ENCODE measurements at regions not wholly inside any gene's neighbourhood (a gene's known extent, or its start where the extent isn't known, plus 50 kb on each side); places are given as distances from the start of the nearest gene placed in this dataset.

DNA sequence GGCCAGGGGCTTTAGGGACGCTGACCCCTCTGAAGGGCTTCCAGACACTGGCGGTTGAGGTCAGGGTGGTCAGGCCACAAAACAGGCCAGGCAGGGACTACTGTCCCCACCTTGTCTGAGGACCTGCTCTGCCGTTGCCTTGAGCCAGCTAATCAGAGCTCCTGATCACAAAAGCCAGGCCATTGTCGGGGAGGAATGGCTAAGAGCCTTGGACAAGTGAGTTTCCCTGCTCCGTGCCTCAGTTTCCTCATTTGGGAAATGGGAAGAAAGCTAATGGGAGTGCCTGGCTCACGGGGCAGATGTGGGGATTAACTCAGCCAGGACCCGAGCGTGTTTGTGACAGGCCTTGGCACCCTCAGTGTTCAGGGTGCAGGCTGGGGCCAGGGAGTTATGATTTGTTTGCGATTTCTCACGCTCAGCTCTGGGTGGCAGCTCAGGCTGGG is 246.5 kb upstream of the CIBAR2 start:
- Histone ChIP-seq H3K27ac (ENCODE audit: low read depth, low read length) (no peak overlapping the region), H3K9ac (ENCODE audit: extremely low read depth, low read length, poor library complexity, severe bottlenecking) (no peak overlapping the region), H3K9me3 (ENCODE audit: control insufficient read depth, low read length) (no peaks in the 10 kb centered on the region), H3K27me3 (ENCODE audit: control insufficient read depth, insufficient read depth, low read length, poor library complexity, severe bottlenecking) (no peaks in the 10 kb centered on the region), H3K36me3 (ENCODE audit: control insufficient read depth, insufficient read depth, low read length) (no peaks in the 10 kb centered on the region), H3K4me3 (ENCODE audit: low read length) (no peak overlapping the region), H3K4me1 (ENCODE audit: control insufficient read depth, insufficient read depth, low read length) (no peaks in the 10 kb centered on the region)
- Mint-ChIP-seq H3K4me3 (no peak overlapping the region), H3K27ac (no peak overlapping the region), H3K27me3 (ENCODE audit: insufficient read depth) (peaks cover 2% of the 10 kb centered on the region), H3K4me1 (no peaks in the 10 kb centered on the region), H3K9me3 (peaks cover 8% of the 10 kb centered on the region), H3K36me3 (ENCODE audit: low read depth) (peaks cover under 1% of the 10 kb centered on the region)
- TF ChIP-seq, protein P1, sequence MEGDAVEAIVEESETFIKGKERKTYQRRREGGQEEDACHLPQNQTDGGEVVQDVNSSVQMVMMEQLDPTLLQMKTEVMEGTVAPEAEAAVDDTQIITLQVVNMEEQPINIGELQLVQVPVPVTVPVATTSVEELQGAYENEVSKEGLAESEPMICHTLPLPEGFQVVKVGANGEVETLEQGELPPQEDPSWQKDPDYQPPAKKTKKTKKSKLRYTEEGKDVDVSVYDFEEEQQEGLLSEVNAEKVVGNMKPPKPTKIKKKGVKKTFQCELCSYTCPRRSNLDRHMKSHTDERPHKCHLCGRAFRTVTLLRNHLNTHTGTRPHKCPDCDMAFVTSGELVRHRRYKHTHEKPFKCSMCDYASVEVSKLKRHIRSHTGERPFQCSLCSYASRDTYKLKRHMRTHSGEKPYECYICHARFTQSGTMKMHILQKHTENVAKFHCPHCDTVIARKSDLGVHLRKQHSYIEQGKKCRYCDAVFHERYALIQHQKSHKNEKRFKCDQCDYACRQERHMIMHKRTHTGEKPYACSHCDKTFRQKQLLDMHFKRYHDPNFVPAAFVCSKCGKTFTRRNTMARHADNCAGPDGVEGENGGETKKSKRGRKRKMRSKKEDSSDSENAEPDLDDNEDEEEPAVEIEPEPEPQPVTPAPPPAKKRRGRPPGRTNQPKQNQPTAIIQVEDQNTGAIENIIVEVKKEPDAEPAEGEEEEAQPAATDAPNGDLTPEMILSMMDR (conservative IDR thresholded peaks at IDR 0.05), result no peak
- 91 to 93% methylated on average over 6 to 10 of the region's 10 CpGs for WGBS, 2 experiments (ENCODE audit: insufficient coverage in 1 of 2, insufficient read length in 1 of 2)
- DNase-seq, result no peak

DNA sequence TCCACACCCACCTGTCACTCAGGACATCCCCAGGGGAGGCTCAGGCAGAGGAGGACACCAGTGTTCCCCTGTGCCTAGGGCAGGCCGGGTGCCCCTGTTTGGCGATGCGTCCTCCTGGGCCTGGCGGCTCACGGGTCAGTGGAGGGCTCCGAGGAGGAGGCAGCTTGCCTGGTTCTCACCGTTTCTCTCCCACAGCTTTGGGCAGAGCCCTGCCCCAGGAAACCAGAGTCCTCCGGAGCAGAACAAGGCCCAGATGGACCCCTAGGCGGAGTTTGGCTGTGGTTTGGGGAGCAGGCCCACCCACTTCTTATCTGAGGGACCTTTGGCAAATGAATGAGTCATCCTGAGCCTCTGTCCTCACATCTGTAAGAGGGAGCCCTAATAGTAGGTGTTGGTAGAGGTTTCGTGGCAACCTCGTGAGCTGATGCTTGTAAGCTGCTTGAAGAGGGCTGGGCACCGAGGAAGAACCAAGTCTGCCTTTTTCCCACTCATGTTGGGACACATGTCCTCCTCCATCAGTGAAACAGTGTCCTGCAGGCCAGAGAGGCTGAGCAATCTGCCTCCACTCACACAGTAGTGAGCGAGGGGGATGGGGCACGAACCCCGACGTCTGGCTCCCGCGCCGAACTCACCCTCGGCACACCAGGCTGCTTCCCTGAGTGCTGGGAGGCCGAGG is 247.0 kb upstream of the CIBAR2 start:
- no peak overlapping the region for H3K27ac Mint-ChIP-seq
- no peak overlapping the region for H3K27ac ChIP-seq (ENCODE audit: low read depth, low read length)
- WGBS, 2 experiments (ENCODE audit: insufficient coverage in 1 of 2, insufficient read length in 1 of 2), result 92 to 98% methylated on average over 12 to 21 of the region's 21 CpGs
- H3K36me3 ChIP-seq (ENCODE audit: control insufficient read depth, insufficient read depth, low read length), result no peaks in the 10 kb centered on the region
- peaks cover 6% of the 10 kb centered on the region for H3K9me3 Mint-ChIP-seq
- DNase-seq, result no peak
- H3K9ac ChIP-seq (ENCODE audit: extremely low read depth, low read length, poor library complexity, severe bottlenecking), result no peak overlapping the region
- H3K4me1 Mint-ChIP-seq, result no peaks in the 10 kb centered on the region
- peaks cover 3% of the 10 kb centered on the region for H3K36me3 Mint-ChIP-seq (ENCODE audit: low read depth)
- H3K4me3 ChIP-seq (ENCODE audit: low read length), result no peak overlapping the region
- TF ChIP-seq, protein P1 (conservative IDR thresholded peaks at IDR 0.05), result no peak
- no peaks in the 10 kb centered on the region for H3K27me3 ChIP-seq (ENCODE audit: control insufficient read depth, insufficient read depth, low read length, poor library complexity, severe bottlenecking)
- H3K4me1 ChIP-seq (ENCODE audit: control insufficient read depth, insufficient read depth, low read length), result no peaks in the 10 kb centered on the region
- H3K9me3 ChIP-seq (ENCODE audit: control insufficient read depth, low read length), result no peaks in the 10 kb centered on the region
- H3K27me3 Mint-ChIP-seq (ENCODE audit: insufficient read depth), result peaks cover 7% of the 10 kb centered on the region
- no peak overlapping the region for H3K4me3 Mint-ChIP-seq

DNA sequence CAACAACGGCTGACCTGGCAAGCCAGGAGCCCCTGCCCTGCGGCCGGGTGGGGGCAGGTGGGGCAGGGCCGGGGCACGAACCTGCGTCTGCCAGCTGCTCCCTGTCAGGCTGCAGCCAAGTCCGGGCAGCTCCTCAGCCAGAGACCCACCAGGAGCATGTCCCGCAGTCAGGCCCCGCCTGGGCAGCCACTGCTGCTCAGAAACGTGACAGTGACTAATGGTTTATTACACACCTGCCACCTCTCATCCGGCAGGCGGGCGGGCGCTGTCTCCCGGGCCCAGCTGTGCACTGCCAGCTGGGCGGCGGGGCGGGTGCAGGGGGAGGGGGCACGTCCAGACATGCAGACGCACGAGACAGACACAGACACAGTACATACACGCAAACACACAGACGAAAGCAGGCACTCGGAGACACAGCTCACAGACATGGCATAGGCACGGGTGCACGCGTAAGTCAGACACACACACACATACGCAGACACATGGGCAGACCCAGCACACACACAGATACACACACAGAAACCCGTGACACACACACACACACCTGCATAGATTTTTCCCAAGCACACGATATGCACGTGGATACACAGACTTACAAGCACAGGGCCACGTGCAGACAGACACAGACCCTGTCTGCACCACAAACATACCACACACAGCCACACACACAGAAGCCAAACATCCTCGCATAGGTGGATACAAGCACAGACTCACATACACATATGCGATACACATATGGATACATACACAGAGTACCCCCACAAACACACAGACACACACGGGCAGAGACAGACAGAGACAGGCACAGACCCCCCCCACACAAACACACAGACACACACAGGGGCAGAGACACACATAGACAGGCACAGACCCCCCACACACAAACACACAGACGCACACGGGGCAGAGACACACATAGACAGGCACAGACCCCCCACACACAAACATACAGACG is 248.3 kb upstream of the CIBAR2 start:
- Mint-ChIP-seq H3K9me3 (peaks cover 6% of the 10 kb centered on the region), H3K4me3 (no peak overlapping the region), H3K27ac (peak overlapping the region; percentile 75), H3K27me3 (ENCODE audit: insufficient read depth) (peaks cover 13% of the 10 kb centered on the region), H3K36me3 (ENCODE audit: low read depth) (peaks cover 3% of the 10 kb centered on the region), H3K4me1 (peaks cover 4% of the 10 kb centered on the region)
- H3K27ac ChIP-seq (ENCODE audit: low read depth, low read length), result peak overlapping the region; percentile 68
- TF ChIP-seq, protein P1 (conservative IDR thresholded peaks at IDR 0.05), result no peak
- whole genome bisulfite sequencing, 2 experiments (ENCODE audit: insufficient coverage in 1 of 2, insufficient read length in 1 of 2), result 91 to 94% methylated on average over 19 to 35 of the region's 38 CpGs
- DNase-seq, result no peak
- H3K9ac ChIP-seq (ENCODE audit: extremely low read depth, low read length, poor library complexity, severe bottlenecking), result no peak overlapping the region
- no peaks in the 10 kb centered on the region for H3K9me3 ChIP-seq (ENCODE audit: control insufficient read depth, low read length)
- no peaks in the 10 kb centered on the region for H3K4me1 ChIP-seq (ENCODE audit: control insufficient read depth, insufficient read depth, low read length)
- no peaks in the 10 kb centered on the region for H3K27me3 ChIP-seq (ENCODE audit: control insufficient read depth, insufficient read depth, low read length, poor library complexity, severe bottlenecking)
- H3K36me3 ChIP-seq (ENCODE audit: control insufficient read depth, insufficient read depth, low read length), result no peaks in the 10 kb centered on the region
- no peak overlapping the region for H3K4me3 ChIP-seq (ENCODE audit: low read length)

Measured in endodermal cell (in vitro differentiated cells).